Right lobe of liver (tissue), 6 donors: ENCODE measurements at regions not wholly inside any gene's neighbourhood (a gene's known extent, or its start where the extent isn't known, plus 50 kb on each side); places are given as distances from the start of the nearest gene placed in this dataset.
A peak's percentile ranks its signal among the peaks of the same experiment; 100 is the strongest.

Experiments used
- ATAC-seq, 4 donors: fragments of 200-7000 bp; cut with Tn5 transposase; one replicate each; pipeline ENCODE4 v1.9.1; 2020; ENCODE audit warnings: mild to moderate bottlenecking in 4 of 4, moderate library complexity in 4 of 4
- DNase-seq, 3 donors: peaks; one replicate each; pipeline ENCODE4 v3.0.0-alpha.2; 2020
- H3K27ac ChIP-seq, 3 donors: fragments of 200-600 bp; one replicate each; pipeline ENCODE4 v1.8.0; 2022
- H3K27me3 ChIP-seq, 2 donors: fragments of 200-600 bp; one replicate each; pipeline ENCODE4 v1.8.0; 2022
- H3K36me3 ChIP-seq, 4 donors: fragments of 200-600 bp; sonication (generic) in 1 of 4; one replicate each; pipeline versions ENCODE4 v1.5.1 to v1.8.0; 2017 to 2022; ENCODE audit warnings: control low read depth in 1 of 4
- H3K4me1 ChIP-seq, 4 donors: fragments of 200-600 bp; sonication (generic) in 1 of 4; one replicate each; pipeline versions ENCODE4 v1.5.1 to v1.8.0; 2017 to 2022; ENCODE audit warnings: control low read depth in 1 of 4
- H3K4me3 ChIP-seq, 3 donors: fragments of 200-600 bp; one replicate each; pipeline ENCODE4 v1.8.0; 2022
- H3K9me3 ChIP-seq, 4 donors: fragments of 200-600 bp; sonication (generic) in 1 of 4; one replicate each; pipeline versions ENCODE4 v1.5.1 to v1.8.0; 2017 to 2022; ENCODE audit warnings: control low read depth in 1 of 4
- POLR2A ChIP-seq: fragments of 450-650 bp; IDR thresholded peaks from one replicate; pipeline ENCODE4 v1.6.1; 2017; ENCODE audit warnings: antibody characterized with exemption, mild to moderate bottlenecking
- WGBS: methylation state at CpG from one replicate; pipeline ENCODE4 v1.1.6; 2018; ENCODE audit warnings: low coverage, low lambda C conversion rate; ENCODE audit not compliant: insufficient coverage; ENCODE audit errors: missing lambda C conversion rate; 5-methylcytosine and 5-hydroxymethylcytosine counted together
- intact Hi-C, 2 donors: fragments of 100-400 bp; cut with DNase I; formaldehyde crosslinking; loops; one replicate each; pipeline versions ENCODE4 v1.11.2 to v1.14.1; 2022
- TF ChIP-seq, protein P1 (sequence below), 4 donors: fragments of 200-600 bp in 3 of 4; fragments of 450-650 bp in 1 of 4; IDR thresholded peaks; one replicate each; pipeline versions ENCODE4 v1.5.1 to v1.8.0; 2016 to 2022; ENCODE audit warnings: antibody characterized with exemption in 4 of 4, mild to moderate bottlenecking in 2 of 4
- donor health status: DM: no; HTN: yes; CAD: no.
- donor health status: DM: no; HTN: no; CAD: no.
- donor health status: DM: no; HTN: no; CAD: no.
- donor health status: DM: no; HTN: yes; CAD: no.
- donor health status: DM: no; HTN: yes; CAD: no.

DNA sequence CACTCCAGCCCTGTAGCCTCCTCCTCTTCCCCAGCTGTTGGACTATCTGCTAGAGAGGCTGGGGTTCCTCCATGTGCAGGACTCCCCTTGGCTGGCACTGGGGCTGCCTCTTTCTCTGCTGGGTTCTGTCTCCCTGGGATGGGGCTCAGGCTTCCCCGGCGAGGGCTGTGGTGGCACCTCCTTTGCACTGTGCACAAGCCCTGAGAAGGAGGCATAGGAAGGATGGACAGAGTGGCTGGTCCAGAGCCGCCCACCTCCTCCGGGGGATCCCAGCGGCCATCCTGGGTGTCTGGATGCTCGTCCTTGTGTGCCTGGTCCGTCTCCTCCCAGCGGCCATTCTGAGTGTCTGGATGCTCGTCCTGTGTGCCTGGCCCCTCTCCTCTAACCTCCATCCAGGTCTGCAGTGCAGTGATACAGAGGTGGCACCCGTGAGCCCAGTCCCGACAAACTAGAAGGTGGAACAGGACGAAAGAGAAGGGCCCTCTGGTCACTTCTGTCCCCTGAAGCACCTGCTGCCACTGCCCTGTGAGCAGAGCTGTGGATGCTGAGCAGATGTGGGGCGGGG is 633.7 kb downstream of the BRD1 start:
- 83% methylated on average over 4 of the region's 13 CpGs for WGBS
- no peak for ATAC-seq
- intact Hi-C loops, result no loop called here
- no peaks in the 10 kb centered on the region for H3K36me3 ChIP-seq
- H3K9me3 ChIP-seq, result no peaks in the 10 kb centered on the region
- TF ChIP-seq, protein P1, sequence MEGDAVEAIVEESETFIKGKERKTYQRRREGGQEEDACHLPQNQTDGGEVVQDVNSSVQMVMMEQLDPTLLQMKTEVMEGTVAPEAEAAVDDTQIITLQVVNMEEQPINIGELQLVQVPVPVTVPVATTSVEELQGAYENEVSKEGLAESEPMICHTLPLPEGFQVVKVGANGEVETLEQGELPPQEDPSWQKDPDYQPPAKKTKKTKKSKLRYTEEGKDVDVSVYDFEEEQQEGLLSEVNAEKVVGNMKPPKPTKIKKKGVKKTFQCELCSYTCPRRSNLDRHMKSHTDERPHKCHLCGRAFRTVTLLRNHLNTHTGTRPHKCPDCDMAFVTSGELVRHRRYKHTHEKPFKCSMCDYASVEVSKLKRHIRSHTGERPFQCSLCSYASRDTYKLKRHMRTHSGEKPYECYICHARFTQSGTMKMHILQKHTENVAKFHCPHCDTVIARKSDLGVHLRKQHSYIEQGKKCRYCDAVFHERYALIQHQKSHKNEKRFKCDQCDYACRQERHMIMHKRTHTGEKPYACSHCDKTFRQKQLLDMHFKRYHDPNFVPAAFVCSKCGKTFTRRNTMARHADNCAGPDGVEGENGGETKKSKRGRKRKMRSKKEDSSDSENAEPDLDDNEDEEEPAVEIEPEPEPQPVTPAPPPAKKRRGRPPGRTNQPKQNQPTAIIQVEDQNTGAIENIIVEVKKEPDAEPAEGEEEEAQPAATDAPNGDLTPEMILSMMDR (IDR thresholded peaks at IDR 0.05), result no peak
- no peak for TF ChIP-seq POLR2A
- no peak overlapping the region for H3K27ac ChIP-seq
- H3K27me3 ChIP-seq, result no peaks in the 10 kb centered on the region
- H3K4me3 ChIP-seq, result no peak overlapping the region
- peak in 2 of 3 donors; percentile 8 to 18 for DNase-seq
- peaks cover 0 to 9% (median 3%) of the 10 kb centered on the region in 4 donors for H3K4me1 ChIP-seq

DNA sequence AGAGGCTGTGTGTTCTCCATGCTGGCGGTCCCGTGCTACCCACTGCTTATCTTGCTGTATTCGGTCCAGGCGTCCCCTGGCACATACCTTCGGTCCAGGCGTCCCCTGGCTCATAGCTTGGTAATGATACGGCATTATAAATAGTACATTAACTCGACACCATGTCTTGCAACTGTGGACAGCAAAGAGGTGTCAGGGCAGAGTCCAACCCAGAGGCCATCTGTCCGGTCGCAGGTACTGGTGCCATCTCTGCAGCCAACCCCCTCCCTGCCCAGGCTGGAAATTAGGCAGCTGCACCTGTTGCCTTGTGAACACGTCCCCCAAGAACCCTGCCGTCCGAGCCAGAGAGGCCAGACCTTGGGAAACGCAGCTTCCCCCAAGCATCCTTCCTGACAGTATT is 634.3 kb downstream of the BRD1 start:
- WGBS, result 22% methylated on average over 12 of the region's 14 CpGs
- intact Hi-C loops, result no loop called here
- no peaks in the 10 kb centered on the region for H3K36me3 ChIP-seq
- peaks cover 0 to 9% (median 3%) of the 10 kb centered on the region in 4 donors for H3K4me1 ChIP-seq
- DNase-seq, result peak; percentile 56 to 79 (median 66)
- H3K4me3 ChIP-seq, result no peak overlapping the region
- no peaks in the 10 kb centered on the region for H3K9me3 ChIP-seq
- peak; percentile 82 to 92 (median 88) for ATAC-seq
- TF ChIP-seq POLR2A, result no peak
- TF ChIP-seq, protein P1 (IDR thresholded peaks at IDR 0.05), result no peak
- no peak overlapping the region for H3K27ac ChIP-seq
- no peaks in the 10 kb centered on the region for H3K27me3 ChIP-seq

DNA sequence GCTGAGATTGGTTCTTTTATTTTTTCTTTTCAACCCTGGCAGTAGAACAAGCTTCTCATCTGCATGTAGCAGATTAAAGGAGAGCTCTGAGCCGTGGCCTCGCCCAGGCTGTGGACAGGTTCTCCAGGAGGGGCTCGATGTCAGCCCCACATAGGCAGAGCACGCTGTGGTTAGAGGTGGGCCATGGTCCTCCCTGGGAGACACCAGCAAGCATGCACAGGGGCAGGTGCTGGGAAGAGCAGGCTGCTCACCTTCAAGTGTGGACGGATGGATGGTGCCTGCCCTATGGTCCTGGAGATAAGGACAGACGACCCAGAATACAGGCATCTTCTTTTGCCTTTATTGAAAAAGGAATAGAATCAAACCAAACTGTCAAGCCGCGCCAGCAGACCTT is 634.8 kb downstream of the BRD1 start:
- H3K9me3 ChIP-seq, result no peaks in the 10 kb centered on the region
- H3K27ac ChIP-seq, result no peak overlapping the region
- no peak overlapping the region for H3K4me3 ChIP-seq
- peaks cover 0 to 9% (median 3%) of the 10 kb centered on the region in 4 donors for H3K4me1 ChIP-seq
- intact Hi-C loops, result no loop called here
- 60% methylated on average over 7 of the region's 8 CpGs for WGBS
- peak in 2 of 3 donors; percentile 14 to 37 for DNase-seq
- ATAC-seq, result no peak
- no peaks in the 10 kb centered on the region for H3K36me3 ChIP-seq
- TF ChIP-seq, protein P1 (IDR thresholded peaks at IDR 0.05), result no peak
- no peak for TF ChIP-seq POLR2A
- H3K27me3 ChIP-seq, result no peaks in the 10 kb centered on the region

DNA sequence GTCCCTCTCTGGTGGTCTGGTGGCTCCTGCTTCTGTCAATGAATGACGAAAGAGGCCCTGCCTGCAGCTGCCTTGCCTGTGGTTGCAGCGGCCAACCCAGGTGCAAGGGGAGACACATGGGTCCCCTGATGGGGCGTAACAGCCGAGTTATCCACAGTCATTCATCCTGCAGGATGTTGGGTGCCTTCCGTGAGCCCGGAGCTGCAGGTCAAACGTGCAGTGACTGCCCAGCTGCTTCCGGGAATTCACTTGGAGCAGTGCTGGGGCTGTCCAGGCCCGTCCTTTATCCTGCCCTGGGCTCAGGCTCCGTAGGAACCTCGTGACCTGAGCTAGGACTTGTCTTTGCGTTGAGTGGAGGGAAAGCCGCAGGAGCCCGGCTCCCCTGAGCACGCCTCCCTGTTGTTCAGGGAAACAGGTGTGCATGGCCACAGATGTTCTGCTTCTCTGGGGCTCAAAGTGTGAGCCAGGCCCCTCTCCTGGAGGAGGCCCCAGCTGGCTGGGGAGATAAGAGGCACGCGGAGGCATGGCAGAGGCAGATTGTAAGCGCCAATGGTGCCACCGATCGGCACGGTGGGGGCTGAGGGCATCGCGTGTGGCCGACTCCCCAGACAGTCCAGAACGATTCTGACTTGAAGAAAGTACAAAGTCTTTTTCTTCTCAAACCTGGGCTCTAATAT is 635.4 kb downstream of the BRD1 start:
- ATAC-seq (peak; percentile 34 to 50 (median 42)), DNase-seq (peak in 1 of 3 donors; percentile 47)
- H3K9me3 ChIP-seq, result no peaks in the 10 kb centered on the region
- H3K36me3 ChIP-seq, result no peaks in the 10 kb centered on the region
- 62% methylated on average over 10 of the region's 25 CpGs for WGBS
- H3K4me3 ChIP-seq, result no peak overlapping the region
- TF ChIP-seq, protein P1 (IDR thresholded peaks at IDR 0.05), result no peak
- TF ChIP-seq POLR2A, result no peak
- H3K27me3 ChIP-seq, result no peaks in the 10 kb centered on the region
- no peak overlapping the region for H3K27ac ChIP-seq
- H3K4me1 ChIP-seq, result peaks cover 0 to 9% (median 3%) of the 10 kb centered on the region in 4 donors
- intact Hi-C loops, result no loop called here
